DOHH2 (cell line): ENCODE measurements at regions not wholly inside any gene's neighbourhood (a gene's known extent, or its start where the extent isn't known, plus 50 kb on each side); places are given as distances from the start of the nearest gene placed in this dataset.

Experiments used
- H3F3A ChIP-seq: fragments of 200-600 bp; sonication (generic), shearing (Covaris generic); 2 replicates; pipeline ENCODE4 v1.6.0; 2016; ENCODE audit warnings: antibody characterized with exemption, mild to moderate bottlenecking; ENCODE audit not compliant: control insufficient read depth, insufficient read depth
- H3K27ac ChIP-seq: fragments of 200-600 bp; sonication (generic); 2 replicates; pipeline ENCODE4 v1.5.1; 2014; ENCODE audit warnings: low read depth, mild to moderate bottlenecking, low read length, moderate library complexity
- H3K27me3 ChIP-seq: fragments of 200-600 bp; sonication (generic); 2 replicates; pipeline ENCODE4 v1.6.1; 2014; ENCODE audit warnings: mild to moderate bottlenecking, low read length, mixed read lengths; ENCODE audit not compliant: control insufficient read depth
- H3K36me3 ChIP-seq: fragments of 200-600 bp; sonication (generic); 2 replicates; pipeline ENCODE4 v1.6.1; 2014; ENCODE audit warnings: mild to moderate bottlenecking, low read length, moderate library complexity, mixed read lengths; ENCODE audit not compliant: control insufficient read depth
- H3K4me1 ChIP-seq: fragments of 200-600 bp; sonication (generic); 2 replicates; pipeline ENCODE4 v1.6.1; 2014; ENCODE audit warnings: mild to moderate bottlenecking, low read length, mixed read lengths; ENCODE audit not compliant: control insufficient read depth
- H3K4me2 ChIP-seq: fragments of 200-600 bp; sonication (generic); 2 replicates; pipeline ENCODE4 v1.6.0; 2014; ENCODE audit warnings: mild to moderate bottlenecking, low read length, moderate library complexity
- H3K4me3 ChIP-seq: fragments of 200-600 bp; sonication (generic); 2 replicates; pipeline ENCODE4 v1.5.1; 2014; ENCODE audit warnings: mild to moderate bottlenecking, low read length, mixed read lengths
- H3K79me2 ChIP-seq: fragments of 200-600 bp; sonication (generic); 2 replicates; pipeline ENCODE4 v1.6.1; 2014; ENCODE audit warnings: mild to moderate bottlenecking, low read length, mixed read lengths; ENCODE audit not compliant: control insufficient read depth
- H3K9me2 ChIP-seq: fragments of 200-600 bp; sonication (generic); replicated peaks from 2 replicates; pipeline ENCODE4 v1.6.1; 2014; ENCODE audit warnings: mild to moderate bottlenecking, low read length, mixed read lengths; ENCODE audit not compliant: control insufficient read depth
- H3K9me3 ChIP-seq: fragments of 200-600 bp; sonication (generic); 2 replicates; pipeline ENCODE4 v1.6.1; 2014; ENCODE audit warnings: antibody characterized with exemption, low read length, mixed read lengths; ENCODE audit not compliant: control insufficient read depth, insufficient read depth
- H4K20me1 ChIP-seq: fragments of 200-600 bp; sonication (generic); 2 replicates; pipeline ENCODE4 v1.6.0; 2014; ENCODE audit warnings: low read depth, mild to moderate bottlenecking, antibody characterized with exemption, low read length, moderate library complexity; ENCODE audit not compliant: control insufficient read depth, insufficient read depth
- EZH2phosphoT487 ChIP-seq: fragments of 200-600 bp; sonication (generic); IDR thresholded peaks from 2 replicates; pipeline ENCODE4 v1.6.1; 2017; ENCODE audit warnings: borderline replicate concordance, mild to moderate bottlenecking, antibody characterized with exemption, low read length, moderate library complexity, mixed read lengths
- TF ChIP-seq, protein P1 (sequence below): fragments of 200-600 bp; sonication (generic); IDR thresholded peaks from one replicate; pipeline ENCODE4 v1.5.1; 2014; ENCODE audit warnings: antibody characterized with exemption, mild to moderate bottlenecking, low read depth, low read length; ENCODE audit not compliant: poor library complexity, severe bottlenecking

DNA sequence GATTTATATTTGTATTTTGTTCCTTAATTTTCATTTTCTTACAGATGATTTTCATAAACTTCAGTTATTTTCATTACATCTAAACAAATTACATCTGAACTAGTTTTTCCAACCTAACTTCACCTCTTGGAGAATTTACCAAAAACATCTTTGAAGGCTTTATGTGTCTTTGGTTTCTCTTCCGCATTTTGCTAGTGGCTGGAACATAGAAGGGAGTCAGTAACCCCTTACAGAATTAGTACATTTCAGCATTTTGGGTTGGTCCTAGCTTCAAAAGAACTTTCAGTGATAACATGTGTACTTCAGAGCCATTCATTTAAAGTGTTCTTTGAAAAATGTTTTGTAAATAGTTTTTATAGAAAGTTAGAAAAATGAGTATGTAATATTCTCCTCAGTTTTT lies 169.8 kb upstream of the MTPN start:
- Histone ChIP-seq H3K4me1 (no peaks in the 10 kb centered on the region), H3K27ac (no peak overlapping the region), H3K36me3 (no peaks in the 10 kb centered on the region), H3F3A (no peaks in the 10 kb centered on the region), H3K4me3 (no peak overlapping the region), H3K27me3 (no peaks in the 10 kb centered on the region), H3K9me2 (no peaks in the 10 kb centered on the region), H3K9me3 (no peaks in the 10 kb centered on the region), H3K79me2 (no peaks in the 10 kb centered on the region), H3K4me2 (no peak overlapping the region), H4K20me1 (no peaks in the 10 kb centered on the region)
- TF ChIP-seq, protein P1, sequence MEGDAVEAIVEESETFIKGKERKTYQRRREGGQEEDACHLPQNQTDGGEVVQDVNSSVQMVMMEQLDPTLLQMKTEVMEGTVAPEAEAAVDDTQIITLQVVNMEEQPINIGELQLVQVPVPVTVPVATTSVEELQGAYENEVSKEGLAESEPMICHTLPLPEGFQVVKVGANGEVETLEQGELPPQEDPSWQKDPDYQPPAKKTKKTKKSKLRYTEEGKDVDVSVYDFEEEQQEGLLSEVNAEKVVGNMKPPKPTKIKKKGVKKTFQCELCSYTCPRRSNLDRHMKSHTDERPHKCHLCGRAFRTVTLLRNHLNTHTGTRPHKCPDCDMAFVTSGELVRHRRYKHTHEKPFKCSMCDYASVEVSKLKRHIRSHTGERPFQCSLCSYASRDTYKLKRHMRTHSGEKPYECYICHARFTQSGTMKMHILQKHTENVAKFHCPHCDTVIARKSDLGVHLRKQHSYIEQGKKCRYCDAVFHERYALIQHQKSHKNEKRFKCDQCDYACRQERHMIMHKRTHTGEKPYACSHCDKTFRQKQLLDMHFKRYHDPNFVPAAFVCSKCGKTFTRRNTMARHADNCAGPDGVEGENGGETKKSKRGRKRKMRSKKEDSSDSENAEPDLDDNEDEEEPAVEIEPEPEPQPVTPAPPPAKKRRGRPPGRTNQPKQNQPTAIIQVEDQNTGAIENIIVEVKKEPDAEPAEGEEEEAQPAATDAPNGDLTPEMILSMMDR: no peak
- no peak for TF ChIP-seq EZH2phosphoT487

DNA sequence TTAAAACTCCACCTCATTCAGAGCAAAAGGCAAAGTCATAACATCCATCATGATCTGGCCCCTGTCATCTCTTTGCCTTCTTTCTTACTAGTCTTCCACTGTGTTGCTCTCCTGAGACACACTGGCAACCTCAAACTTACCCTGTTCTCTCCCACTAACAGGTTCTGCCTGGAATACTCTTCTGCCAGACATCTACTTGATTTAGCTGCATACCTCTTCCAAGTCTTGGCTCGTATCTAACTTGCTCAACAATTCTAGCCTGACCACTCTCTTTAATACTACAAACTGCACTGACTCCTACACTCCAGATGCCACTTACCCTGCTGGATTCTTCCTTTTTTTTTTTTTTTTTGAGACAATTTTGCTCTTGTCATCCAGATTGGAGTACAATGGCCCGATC lies 167.0 kb upstream of the MTPN start:
- H3K79me2 ChIP-seq: no peaks in the 10 kb centered on the region
- 0 out of 2 replicates have a peak, but pooled peaks cover 2% of the 10 kb centered on the region for H3K27me3 ChIP-seq
- no peaks in the 10 kb centered on the region for H3K9me2 ChIP-seq
- TF ChIP-seq EZH2phosphoT487: no peak
- TF ChIP-seq, protein P1: no peak
- no peak overlapping the region for H3K4me2 ChIP-seq
- no peaks in the 10 kb centered on the region for H4K20me1 ChIP-seq
- no peaks in the 10 kb centered on the region for H3K9me3 ChIP-seq
- no peak overlapping the region for H3K4me3 ChIP-seq
- no peaks in the 10 kb centered on the region for H3K36me3 ChIP-seq
- no peaks in the 10 kb centered on the region for H3F3A ChIP-seq
- no peak overlapping the region for H3K27ac ChIP-seq
- no peaks in the 10 kb centered on the region for H3K4me1 ChIP-seq

DNA sequence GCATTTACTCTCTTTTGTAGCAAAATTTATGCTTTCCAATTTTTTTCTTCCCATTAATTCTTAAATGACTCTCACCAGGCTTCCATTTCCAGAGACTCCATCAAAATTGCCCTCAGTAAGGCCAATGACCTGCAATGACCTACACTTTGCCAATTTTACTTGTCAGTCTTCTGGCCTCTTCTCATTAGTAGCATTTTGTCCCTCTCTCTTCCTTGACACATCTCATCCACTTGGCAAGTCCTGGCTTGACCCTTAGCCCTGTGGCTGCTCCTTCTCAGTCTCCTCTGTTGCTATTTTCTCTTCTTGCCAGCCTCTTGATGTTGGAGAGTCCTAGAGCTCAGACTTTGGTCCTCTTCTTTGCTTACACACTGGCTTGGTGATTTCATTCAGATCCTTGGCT lies 166.1 kb upstream of the MTPN start:
- TF ChIP-seq, protein P1: no peak
- TF ChIP-seq EZH2phosphoT487: no peak
- Histone ChIP-seq H3K4me3 (no peak overlapping the region), H3K36me3 (no peaks in the 10 kb centered on the region), H3K27me3 (0 out of 2 replicates have a peak, but pooled peaks cover 2% of the 10 kb centered on the region), H3K27ac (no peak overlapping the region), H3K4me2 (no peak overlapping the region), H3K79me2 (no peaks in the 10 kb centered on the region), H4K20me1 (no peaks in the 10 kb centered on the region), H3F3A (no peaks in the 10 kb centered on the region), H3K9me3 (no peaks in the 10 kb centered on the region), H3K4me1 (no peaks in the 10 kb centered on the region), H3K9me2 (no peaks in the 10 kb centered on the region)
